HCT116 (cell line): ENCODE measurements at regions not wholly inside any gene's neighbourhood (a gene's known extent, or its start where the extent isn't known, plus 50 kb on each side); places are given as distances from the start of the nearest gene placed in this dataset.

Experiments used
- ATF3 ChIP-seq: IDR thresholded peaks from 2 replicates; pipeline ENCODE4 v1.6.1; 2012
- CTCF ChIP-seq, 3 experiments: fragments of 200-600 bp in 1 of 3; sonication (generic) in 1 of 3; IDR thresholded peaks in 2 of 3; conservative IDR thresholded peaks in 1 of 3; 2 replicates each; pipeline ENCODE4 v1.5.1; 2012 to 2017; ENCODE audit warnings: low read depth in 2 of 3, low read length in 2 of 3, antibody characterized with exemption in 1 of 3, borderline replicate concordance in 1 of 3, control low read depth in 1 of 3, mild to moderate bottlenecking in 1 of 3, mixed read lengths in 1 of 3, mixed run types in 1 of 3, moderate library complexity in 1 of 3; ENCODE audit not compliant: insufficient read depth in 1 of 3
- EZH2 ChIP-seq: fragments of 200-600 bp; sonication (generic); IDR thresholded peaks from 2 replicates; pipeline ENCODE4 v1.6.1; 2017; ENCODE audit warnings: antibody characterized with exemption, mixed run types
- EZH2phosphoT487 ChIP-seq: fragments of 200-600 bp; IDR thresholded peaks from 2 replicates; pipeline ENCODE4 v1.6.1; 2018; ENCODE audit warnings: antibody characterized with exemption, borderline replicate concordance
- FOSL1 ChIP-seq: IDR thresholded peaks from 2 replicates; pipeline ENCODE4 v1.6.1; 2012; ENCODE audit warnings: low read depth
- JUND ChIP-seq: IDR thresholded peaks from 2 replicates; pipeline ENCODE4 v1.6.1; 2012
- POLR2A ChIP-seq: IDR thresholded peaks from 2 replicates; pipeline ENCODE4 v1.7.0; 2011; ENCODE audit warnings: borderline replicate concordance; ENCODE audit not compliant: insufficient read depth, insufficient read length; ENCODE audit errors: extremely low read depth
- POLR2AphosphoS5 ChIP-seq: IDR thresholded peaks from 2 replicates; pipeline ENCODE4 v1.6.1; 2011; ENCODE audit warnings: mild to moderate bottlenecking, low read depth, low read length, moderate library complexity
- REST ChIP-seq: IDR thresholded peaks from 2 replicates; pipeline ENCODE4 v1.6.1; 2012; ENCODE audit warnings: low read depth
- SP1 ChIP-seq: IDR thresholded peaks from 2 replicates; pipeline ENCODE4 v1.6.1; 2012; ENCODE audit warnings: low read depth
- ZBTB33 ChIP-seq: IDR thresholded peaks from 2 replicates; pipeline ENCODE4 v1.6.1; 2011; ENCODE audit warnings: mild to moderate bottlenecking, low read length, moderate library complexity; ENCODE audit not compliant: insufficient replicate concordance; ENCODE audit errors: extremely low read depth
- ZNF274 ChIP-seq: fragments of 200-500 bp; sonication (Bioruptor generic); IDR thresholded peaks from 2 replicates; pipeline ENCODE4 v1.6.1; 2014; ENCODE audit warnings: mild to moderate bottlenecking, low read depth, low read length, inconsistent platforms

GRCh38 chr18:29436459-29436858 is 1259.5 kb upstream of the CDH2 start:
- no peak for TF ChIP-seq CTCF (IDR thresholded peaks at IDR 0.05 in 2 of 3, conservative IDR thresholded peaks at IDR 0.05 in 1 of 3; ENCODE audit: borderline replicate concordance in 1 of 3, insufficient read depth in 1 of 3, low read depth in 2 of 3, low read length in 2 of 3)
- TF ChIP-seq POLR2A = no peak
- no peak for TF ChIP-seq JUND
- no peak for TF ChIP-seq POLR2AphosphoS5
- TF ChIP-seq EZH2phosphoT487 = no peak
- no peak for TF ChIP-seq ZBTB33
- TF ChIP-seq ATF3 = no peak
- TF ChIP-seq FOSL1 = no peak
- TF ChIP-seq EZH2 = no peak
- no peak for TF ChIP-seq REST
- TF ChIP-seq SP1 = no peak
- TF ChIP-seq ZNF274 = no peak
